ENCODE measurements at regions not wholly inside any gene's neighbourhood (a gene's known extent, or its start where the extent isn't known, plus 50 kb on each side); places are given as distances from the start of the nearest gene placed in this dataset.

- Histone ChIP-seq H3K4me3 (no peak overlapping the region), H3K9me3 (no peaks in the 10 kb centered on the region), H3K36me3 (no peaks in the 10 kb centered on the region), H3K27me3 (peaks cover 0 to 18% (median 0%) of the 10 kb centered on the region in 9 donors), H3K27ac (no peak overlapping the region), H3K4me1 (peaks cover 0 to under 1% (median 0%) of the 10 kb centered on the region in 12 donors)
- TF ChIP-seq POLR2A (IDR thresholded peaks at IDR 0.05), result no peak
- TF ChIP-seq, protein P1, sequence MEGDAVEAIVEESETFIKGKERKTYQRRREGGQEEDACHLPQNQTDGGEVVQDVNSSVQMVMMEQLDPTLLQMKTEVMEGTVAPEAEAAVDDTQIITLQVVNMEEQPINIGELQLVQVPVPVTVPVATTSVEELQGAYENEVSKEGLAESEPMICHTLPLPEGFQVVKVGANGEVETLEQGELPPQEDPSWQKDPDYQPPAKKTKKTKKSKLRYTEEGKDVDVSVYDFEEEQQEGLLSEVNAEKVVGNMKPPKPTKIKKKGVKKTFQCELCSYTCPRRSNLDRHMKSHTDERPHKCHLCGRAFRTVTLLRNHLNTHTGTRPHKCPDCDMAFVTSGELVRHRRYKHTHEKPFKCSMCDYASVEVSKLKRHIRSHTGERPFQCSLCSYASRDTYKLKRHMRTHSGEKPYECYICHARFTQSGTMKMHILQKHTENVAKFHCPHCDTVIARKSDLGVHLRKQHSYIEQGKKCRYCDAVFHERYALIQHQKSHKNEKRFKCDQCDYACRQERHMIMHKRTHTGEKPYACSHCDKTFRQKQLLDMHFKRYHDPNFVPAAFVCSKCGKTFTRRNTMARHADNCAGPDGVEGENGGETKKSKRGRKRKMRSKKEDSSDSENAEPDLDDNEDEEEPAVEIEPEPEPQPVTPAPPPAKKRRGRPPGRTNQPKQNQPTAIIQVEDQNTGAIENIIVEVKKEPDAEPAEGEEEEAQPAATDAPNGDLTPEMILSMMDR (IDR thresholded peaks at IDR 0.05), result no peak
- DNase-seq, result no peak
- intact Hi-C loops (cut with DNase I), result no loop called here
- no peak for ATAC-seq
- 90 to 93% (median 91%) methylated on average over 19 of the region's 19 CpGs for WGBS, 4 donors
Measured at GRCh38 chr9:95368377-95369160, 51.1 kb upstream of the FANCC start.
